GM23338 (cell line): ENCODE measurements at regions not wholly inside any gene's neighbourhood (a gene's known extent, or its start where the extent isn't known, plus 50 kb on each side); places are given as distances from the start of the nearest gene placed in this dataset.

ENCODE experiments used
- ATAC-seq: fragments of 200-7000 bp; cut with Tn5 transposase; 3 replicates; pipeline ENCODE4 v1.9.1; 2020
- DNase-seq: peaks from one replicate; pipeline ENCODE4 v3.0.0-alpha.2; 2015; ENCODE audit warnings: low spot score
- H2AFZ ChIP-seq: fragments of 200-600 bp; sonication (generic); 2 replicates; pipeline ENCODE4 v1.8.0; 2016; ENCODE audit warnings: antibody characterized with exemption, mild to moderate bottlenecking, moderate library complexity
- H3F3A ChIP-seq: fragments of 200-600 bp; sonication (generic); replicated peaks from 2 replicates; pipeline ENCODE4 v1.8.0; 2017; ENCODE audit warnings: antibody characterized with exemption, mixed run types, low read depth
- H3K27ac ChIP-seq: fragments of 200-600 bp; sonication (generic); 2 replicates; pipeline ENCODE4 v1.6.1; 2016; ENCODE audit warnings: low read depth
- H3K27me3 ChIP-seq: fragments of 200-600 bp; sonication (generic); 2 replicates; pipeline ENCODE4 v1.8.0; 2016; ENCODE audit warnings: mild to moderate bottlenecking, mixed run types, moderate library complexity; ENCODE audit not compliant: insufficient read depth
- H3K36me3 ChIP-seq: fragments of 200-600 bp; sonication (generic); 2 replicates; pipeline ENCODE4 v1.8.0; 2016; ENCODE audit warnings: mild to moderate bottlenecking; ENCODE audit not compliant: insufficient read depth
- H3K4me1 ChIP-seq: fragments of 200-600 bp; sonication (generic); 2 replicates; pipeline ENCODE4 v1.8.0; 2016; ENCODE audit warnings: mild to moderate bottlenecking, moderate library complexity; ENCODE audit not compliant: insufficient read depth
- H3K4me2 ChIP-seq: fragments of 200-600 bp; sonication (generic); 2 replicates; pipeline ENCODE4 v1.7.1; 2017; ENCODE audit warnings: mixed run types
- H3K4me3 ChIP-seq: fragments of 200-600 bp; sonication (generic); 2 replicates; pipeline ENCODE4 v1.6.1; 2016; ENCODE audit warnings: mixed run types
- H3K79me2 ChIP-seq: fragments of 200-600 bp; sonication (generic); replicated peaks from 2 replicates; pipeline ENCODE4 v1.8.0; 2017; ENCODE audit warnings: mild to moderate bottlenecking; ENCODE audit not compliant: insufficient read depth
- H3K9me2 ChIP-seq: fragments of 200-600 bp; sonication (generic); 2 replicates; pipeline ENCODE4 v1.8.0; 2017; ENCODE audit not compliant: insufficient read depth
- H4K20me1 ChIP-seq: fragments of 200-600 bp; sonication (generic); replicated peaks from 2 replicates; pipeline ENCODE4 v1.8.0; 2017; ENCODE audit warnings: mild to moderate bottlenecking; ENCODE audit not compliant: insufficient read depth
- H3K27ac Mint-ChIP-seq: 2 replicates; pipeline ENCODE4 v1.8.0; 2020; ENCODE audit warnings: inconsistent platforms, mild to moderate bottlenecking, moderate library complexity, mixed read lengths
- H3K27me3 Mint-ChIP-seq: 3 replicates; pipeline ENCODE4 v1.8.0; 2022; ENCODE audit warnings: low read depth, mild to moderate bottlenecking, moderate library complexity, mixed read lengths, inconsistent platforms; ENCODE audit not compliant: insufficient read depth, poor library complexity
- H3K36me3 Mint-ChIP-seq: 3 replicates; pipeline ENCODE4 v1.8.0; 2021; ENCODE audit warnings: low read depth, mild to moderate bottlenecking, inconsistent platforms, moderate library complexity, mixed read lengths
- H3K4me1 Mint-ChIP-seq: 3 replicates; pipeline ENCODE4 v1.8.0; 2020; ENCODE audit warnings: mild to moderate bottlenecking, inconsistent platforms, mixed read lengths
- H3K4me3 Mint-ChIP-seq: 3 replicates; pipeline ENCODE4 v1.8.0; 2021; ENCODE audit warnings: moderate library complexity, mild to moderate bottlenecking, inconsistent platforms, mixed read lengths
- H3K9me3 Mint-ChIP-seq: 3 replicates; pipeline ENCODE4 v1.8.0; 2020; ENCODE audit warnings: moderate library complexity, mild to moderate bottlenecking, inconsistent platforms, mixed read lengths
- CREB1 ChIP-seq: fragments of 250-450 bp; sonication (Bioruptor Pico); IDR thresholded peaks from 2 replicates; pipeline ENCODE4 v1.5.0; 2020; ENCODE audit warnings: low read depth, mild to moderate bottlenecking, moderate library complexity
- EZH2 ChIP-seq: fragments of 200-600 bp; sonication (generic); IDR thresholded peaks from one replicate; pipeline ENCODE4 v1.8.0; 2017; ENCODE audit warnings: antibody characterized with exemption, mild to moderate bottlenecking, low read depth; ENCODE audit not compliant: unreplicated experiment
- EZH2phosphoT487 ChIP-seq: fragments of 200-600 bp; sonication (generic); IDR thresholded peaks from one replicate; pipeline ENCODE4 v1.8.1; 2018; ENCODE audit warnings: antibody characterized with exemption; ENCODE audit not compliant: unreplicated experiment
- NANOG ChIP-seq: IDR thresholded peaks from 2 replicates; pipeline ENCODE4 v1.6.1; 2016; ENCODE audit warnings: antibody characterized with exemption, borderline replicate concordance
- POLR2AphosphoS5 ChIP-seq: IDR thresholded peaks from 2 replicates; pipeline ENCODE4 v1.6.1; 2016; ENCODE audit warnings: antibody characterized with exemption, low read depth
- STAT1 ChIP-seq: IDR thresholded peaks from one replicate; pipeline ENCODE4 v1.6.1; 2016; ENCODE audit warnings: antibody characterized with exemption; ENCODE audit not compliant: unreplicated experiment
- ZNF114 ChIP-seq: fragments of 250-450 bp; sonication (Bioruptor Pico); IDR thresholded peaks from 2 replicates; pipeline ENCODE4 v1.5.0; 2020; ENCODE audit warnings: mild to moderate bottlenecking, moderate library complexity
- ZNF331 ChIP-seq: fragments of 250-450 bp; sonication (Bioruptor Pico); IDR thresholded peaks from 2 replicates; pipeline ENCODE4 v1.5.0; 2020; ENCODE audit warnings: low read depth, mild to moderate bottlenecking, moderate library complexity
- TF ChIP-seq, protein P1 (sequence below): IDR thresholded peaks from 2 replicates; pipeline ENCODE4 v1.6.1; 2016; ENCODE audit warnings: antibody characterized with exemption
- TF ChIP-seq, protein P2 (sequence below): fragments of 250-450 bp; sonication (Bioruptor Pico); IDR thresholded peaks from 2 replicates; pipeline ENCODE4 v1.5.0; 2020; ENCODE audit warnings: mild to moderate bottlenecking, moderate library complexity
- TF ChIP-seq, protein P3 (sequence below): IDR thresholded peaks from one replicate; pipeline ENCODE4 v1.6.1; 2018; ENCODE audit warnings: antibody characterized with exemption; ENCODE audit not compliant: unreplicated experiment
- TF ChIP-seq, protein P4 (sequence below), 2 experiments: fragments of 200-600 bp in 1 of 2; sonication (generic) in 1 of 2; conservative IDR thresholded peaks; 2 replicates each; pipeline versions ENCODE4 v1.5.1 to v1.6.1; 2016 to 2017; ENCODE audit warnings: antibody characterized with exemption in 2 of 2, low read depth in 2 of 2, mild to moderate bottlenecking in 2 of 2, moderate library complexity in 1 of 2

DNA sequence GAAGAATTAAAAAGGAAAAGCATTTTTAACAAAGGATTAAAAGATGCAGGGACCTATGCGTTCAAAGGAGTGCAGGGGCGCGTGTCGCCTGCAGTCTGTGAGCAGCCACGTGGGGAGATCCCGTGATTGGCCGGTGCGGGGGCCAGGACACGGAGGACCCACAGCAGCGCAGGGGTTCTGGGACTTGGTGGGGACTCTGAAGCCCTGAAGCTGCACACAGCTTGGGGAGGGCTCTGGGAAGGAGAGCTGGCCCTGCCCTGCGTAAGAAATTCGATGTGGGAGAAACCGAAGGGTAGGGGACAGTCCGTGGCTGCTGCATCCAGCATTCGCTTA lies 268.1 kb downstream of the KLF6 start:
- no peaks in the 10 kb centered on the region for H3K27me3 ChIP-seq
- ATAC-seq, result no peak
- no peak overlapping the region for H3K27ac ChIP-seq
- Mint-ChIP-seq H3K4me1 (0 out of 3 replicates have a peak, but pooled peaks cover 2% of the 10 kb centered on the region), H3K27ac (no peak overlapping the region), H3K9me3 (peaks cover 15% of the 10 kb centered on the region), H3K4me3 (no peak overlapping the region), H3K27me3 (no peaks in the 10 kb centered on the region), H3K36me3 (no peaks in the 10 kb centered on the region; the same call in 1 of the 3 replicates)
- no peaks in the 10 kb centered on the region for H4K20me1 ChIP-seq
- DNase-seq, result no peak
- H2AFZ ChIP-seq, result peak overlapping the region; percentile 52
- no peak overlapping the region for H3K4me3 ChIP-seq
- no peak overlapping the region for H3K4me2 ChIP-seq
- peaks cover 5% of the 10 kb centered on the region for H3K9me2 ChIP-seq
- H3K36me3 ChIP-seq, result no peaks in the 10 kb centered on the region
- TF ChIP-seq POLR2AphosphoS5 (no peak), NANOG (no peak), ZNF114 (CRISPR knock-in tag) (no peak), CREB1 (CRISPR knock-in tag) (no peak), EZH2phosphoT487 (no peak), EZH2 (no peak), STAT1 (no peak), ZNF331 (CRISPR knock-in tag) (no peak)
- TF ChIP-seq, protein P1, sequence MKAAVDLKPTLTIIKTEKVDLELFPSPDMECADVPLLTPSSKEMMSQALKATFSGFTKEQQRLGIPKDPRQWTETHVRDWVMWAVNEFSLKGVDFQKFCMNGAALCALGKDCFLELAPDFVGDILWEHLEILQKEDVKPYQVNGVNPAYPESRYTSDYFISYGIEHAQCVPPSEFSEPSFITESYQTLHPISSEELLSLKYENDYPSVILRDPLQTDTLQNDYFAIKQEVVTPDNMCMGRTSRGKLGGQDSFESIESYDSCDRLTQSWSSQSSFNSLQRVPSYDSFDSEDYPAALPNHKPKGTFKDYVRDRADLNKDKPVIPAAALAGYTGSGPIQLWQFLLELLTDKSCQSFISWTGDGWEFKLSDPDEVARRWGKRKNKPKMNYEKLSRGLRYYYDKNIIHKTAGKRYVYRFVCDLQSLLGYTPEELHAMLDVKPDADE, result no peak
- TF ChIP-seq, protein P2, sequence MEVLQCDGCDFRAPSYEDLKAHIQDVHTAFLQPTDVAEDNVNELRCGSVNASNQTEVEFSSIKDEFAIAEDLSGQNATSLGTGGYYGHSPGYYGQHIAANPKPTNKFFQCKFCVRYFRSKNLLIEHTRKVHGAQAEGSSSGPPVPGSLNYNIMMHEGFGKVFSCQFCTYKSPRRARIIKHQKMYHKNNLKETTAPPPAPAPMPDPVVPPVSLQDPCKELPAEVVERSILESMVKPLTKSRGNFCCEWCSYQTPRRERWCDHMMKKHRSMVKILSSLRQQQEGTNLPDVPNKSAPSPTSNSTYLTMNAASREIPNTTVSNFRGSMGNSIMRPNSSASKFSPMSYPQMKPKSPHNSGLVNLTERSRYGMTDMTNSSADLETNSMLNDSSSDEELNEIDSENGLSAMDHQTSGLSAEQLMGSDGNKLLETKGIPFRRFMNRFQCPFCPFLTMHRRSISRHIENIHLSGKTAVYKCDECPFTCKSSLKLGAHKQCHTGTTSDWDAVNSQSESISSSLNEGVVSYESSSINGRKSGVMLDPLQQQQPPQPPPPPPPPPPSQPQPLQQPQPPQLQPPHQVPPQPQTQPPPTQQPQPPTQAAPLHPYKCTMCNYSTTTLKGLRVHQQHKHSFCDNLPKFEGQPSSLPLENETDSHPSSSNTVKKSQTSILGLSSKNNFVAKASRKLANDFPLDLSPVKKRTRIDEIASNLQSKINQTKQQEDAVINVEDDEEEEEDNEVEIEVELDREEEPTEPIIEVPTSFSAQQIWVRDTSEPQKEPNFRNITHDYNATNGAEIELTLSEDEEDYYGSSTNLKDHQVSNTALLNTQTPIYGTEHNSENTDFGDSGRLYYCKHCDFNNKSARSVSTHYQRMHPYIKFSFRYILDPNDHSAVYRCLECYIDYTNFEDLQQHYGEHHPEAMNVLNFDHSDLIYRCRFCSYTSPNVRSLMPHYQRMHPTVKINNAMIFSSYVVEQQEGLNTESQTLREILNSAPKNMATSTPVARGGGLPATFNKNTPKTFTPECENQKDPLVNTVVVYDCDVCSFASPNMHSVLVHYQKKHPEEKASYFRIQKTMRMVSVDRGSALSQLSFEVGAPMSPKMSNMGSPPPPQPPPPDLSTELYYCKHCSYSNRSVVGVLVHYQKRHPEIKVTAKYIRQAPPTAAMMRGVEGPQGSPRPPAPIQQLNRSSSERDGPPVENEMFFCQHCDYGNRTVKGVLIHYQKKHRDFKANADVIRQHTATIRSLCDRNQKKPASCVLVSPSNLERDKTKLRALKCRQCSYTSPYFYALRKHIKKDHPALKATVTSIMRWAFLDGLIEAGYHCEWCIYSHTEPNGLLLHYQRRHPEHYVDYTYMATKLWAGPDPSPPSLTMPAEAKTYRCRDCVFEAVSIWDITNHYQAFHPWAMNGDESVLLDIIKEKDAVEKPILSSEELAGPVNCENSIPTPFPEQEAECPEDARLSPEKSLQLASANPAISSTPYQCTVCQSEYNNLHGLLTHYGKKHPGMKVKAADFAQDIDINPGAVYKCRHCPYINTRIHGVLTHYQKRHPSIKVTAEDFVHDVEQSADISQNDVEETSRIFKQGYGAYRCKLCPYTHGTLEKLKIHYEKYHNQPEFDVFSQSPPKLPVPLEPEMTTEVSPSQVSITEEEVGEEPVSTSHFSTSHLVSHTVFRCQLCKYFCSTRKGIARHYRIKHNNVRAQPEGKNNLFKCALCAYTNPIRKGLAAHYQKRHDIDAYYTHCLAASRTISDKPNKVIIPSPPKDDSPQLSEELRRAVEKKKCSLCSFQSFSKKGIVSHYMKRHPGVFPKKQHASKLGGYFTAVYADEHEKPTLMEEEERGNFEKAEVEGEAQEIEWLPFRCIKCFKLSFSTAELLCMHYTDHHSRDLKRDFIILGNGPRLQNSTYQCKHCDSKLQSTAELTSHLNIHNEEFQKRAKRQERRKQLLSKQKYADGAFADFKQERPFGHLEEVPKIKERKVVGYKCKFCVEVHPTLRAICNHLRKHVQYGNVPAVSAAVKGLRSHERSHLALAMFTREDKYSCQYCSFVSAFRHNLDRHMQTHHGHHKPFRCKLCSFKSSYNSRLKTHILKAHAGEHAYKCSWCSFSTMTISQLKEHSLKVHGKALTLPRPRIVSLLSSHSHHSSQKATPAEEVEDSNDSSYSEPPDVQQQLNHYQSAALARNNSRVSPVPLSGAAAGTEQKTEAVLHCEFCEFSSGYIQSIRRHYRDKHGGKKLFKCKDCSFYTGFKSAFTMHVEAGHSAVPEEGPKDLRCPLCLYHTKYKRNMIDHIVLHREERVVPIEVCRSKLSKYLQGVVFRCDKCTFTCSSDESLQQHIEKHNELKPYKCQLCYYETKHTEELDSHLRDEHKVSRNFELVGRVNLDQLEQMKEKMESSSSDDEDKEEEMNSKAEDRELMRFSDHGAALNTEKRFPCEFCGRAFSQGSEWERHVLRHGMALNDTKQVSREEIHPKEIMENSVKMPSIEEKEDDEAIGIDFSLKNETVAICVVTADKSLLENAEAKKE (CRISPR knock-in tag), result no peak
- TF ChIP-seq, protein P3, sequence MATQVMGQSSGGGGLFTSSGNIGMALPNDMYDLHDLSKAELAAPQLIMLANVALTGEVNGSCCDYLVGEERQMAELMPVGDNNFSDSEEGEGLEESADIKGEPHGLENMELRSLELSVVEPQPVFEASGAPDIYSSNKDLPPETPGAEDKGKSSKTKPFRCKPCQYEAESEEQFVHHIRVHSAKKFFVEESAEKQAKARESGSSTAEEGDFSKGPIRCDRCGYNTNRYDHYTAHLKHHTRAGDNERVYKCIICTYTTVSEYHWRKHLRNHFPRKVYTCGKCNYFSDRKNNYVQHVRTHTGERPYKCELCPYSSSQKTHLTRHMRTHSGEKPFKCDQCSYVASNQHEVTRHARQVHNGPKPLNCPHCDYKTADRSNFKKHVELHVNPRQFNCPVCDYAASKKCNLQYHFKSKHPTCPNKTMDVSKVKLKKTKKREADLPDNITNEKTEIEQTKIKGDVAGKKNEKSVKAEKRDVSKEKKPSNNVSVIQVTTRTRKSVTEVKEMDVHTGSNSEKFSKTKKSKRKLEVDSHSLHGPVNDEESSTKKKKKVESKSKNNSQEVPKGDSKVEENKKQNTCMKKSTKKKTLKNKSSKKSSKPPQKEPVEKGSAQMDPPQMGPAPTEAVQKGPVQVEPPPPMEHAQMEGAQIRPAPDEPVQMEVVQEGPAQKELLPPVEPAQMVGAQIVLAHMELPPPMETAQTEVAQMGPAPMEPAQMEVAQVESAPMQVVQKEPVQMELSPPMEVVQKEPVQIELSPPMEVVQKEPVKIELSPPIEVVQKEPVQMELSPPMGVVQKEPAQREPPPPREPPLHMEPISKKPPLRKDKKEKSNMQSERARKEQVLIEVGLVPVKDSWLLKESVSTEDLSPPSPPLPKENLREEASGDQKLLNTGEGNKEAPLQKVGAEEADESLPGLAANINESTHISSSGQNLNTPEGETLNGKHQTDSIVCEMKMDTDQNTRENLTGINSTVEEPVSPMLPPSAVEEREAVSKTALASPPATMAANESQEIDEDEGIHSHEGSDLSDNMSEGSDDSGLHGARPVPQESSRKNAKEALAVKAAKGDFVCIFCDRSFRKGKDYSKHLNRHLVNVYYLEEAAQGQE, result no peak
- TF ChIP-seq, protein P4, sequence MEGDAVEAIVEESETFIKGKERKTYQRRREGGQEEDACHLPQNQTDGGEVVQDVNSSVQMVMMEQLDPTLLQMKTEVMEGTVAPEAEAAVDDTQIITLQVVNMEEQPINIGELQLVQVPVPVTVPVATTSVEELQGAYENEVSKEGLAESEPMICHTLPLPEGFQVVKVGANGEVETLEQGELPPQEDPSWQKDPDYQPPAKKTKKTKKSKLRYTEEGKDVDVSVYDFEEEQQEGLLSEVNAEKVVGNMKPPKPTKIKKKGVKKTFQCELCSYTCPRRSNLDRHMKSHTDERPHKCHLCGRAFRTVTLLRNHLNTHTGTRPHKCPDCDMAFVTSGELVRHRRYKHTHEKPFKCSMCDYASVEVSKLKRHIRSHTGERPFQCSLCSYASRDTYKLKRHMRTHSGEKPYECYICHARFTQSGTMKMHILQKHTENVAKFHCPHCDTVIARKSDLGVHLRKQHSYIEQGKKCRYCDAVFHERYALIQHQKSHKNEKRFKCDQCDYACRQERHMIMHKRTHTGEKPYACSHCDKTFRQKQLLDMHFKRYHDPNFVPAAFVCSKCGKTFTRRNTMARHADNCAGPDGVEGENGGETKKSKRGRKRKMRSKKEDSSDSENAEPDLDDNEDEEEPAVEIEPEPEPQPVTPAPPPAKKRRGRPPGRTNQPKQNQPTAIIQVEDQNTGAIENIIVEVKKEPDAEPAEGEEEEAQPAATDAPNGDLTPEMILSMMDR (conservative IDR thresholded peaks at IDR 0.05; ENCODE audit: low read depth in 2 of 2), result no peak
- H3K4me1 ChIP-seq, result no peaks in the 10 kb centered on the region
- no peaks in the 10 kb centered on the region for H3K79me2 ChIP-seq
- no peaks in the 10 kb centered on the region for H3F3A ChIP-seq
